ENCODE measurements at regions not wholly inside any gene's neighbourhood (a gene's known extent, or its start where the extent isn't known, plus 50 kb on each side); places are given as distances from the start of the nearest gene placed in this dataset.

DNA sequence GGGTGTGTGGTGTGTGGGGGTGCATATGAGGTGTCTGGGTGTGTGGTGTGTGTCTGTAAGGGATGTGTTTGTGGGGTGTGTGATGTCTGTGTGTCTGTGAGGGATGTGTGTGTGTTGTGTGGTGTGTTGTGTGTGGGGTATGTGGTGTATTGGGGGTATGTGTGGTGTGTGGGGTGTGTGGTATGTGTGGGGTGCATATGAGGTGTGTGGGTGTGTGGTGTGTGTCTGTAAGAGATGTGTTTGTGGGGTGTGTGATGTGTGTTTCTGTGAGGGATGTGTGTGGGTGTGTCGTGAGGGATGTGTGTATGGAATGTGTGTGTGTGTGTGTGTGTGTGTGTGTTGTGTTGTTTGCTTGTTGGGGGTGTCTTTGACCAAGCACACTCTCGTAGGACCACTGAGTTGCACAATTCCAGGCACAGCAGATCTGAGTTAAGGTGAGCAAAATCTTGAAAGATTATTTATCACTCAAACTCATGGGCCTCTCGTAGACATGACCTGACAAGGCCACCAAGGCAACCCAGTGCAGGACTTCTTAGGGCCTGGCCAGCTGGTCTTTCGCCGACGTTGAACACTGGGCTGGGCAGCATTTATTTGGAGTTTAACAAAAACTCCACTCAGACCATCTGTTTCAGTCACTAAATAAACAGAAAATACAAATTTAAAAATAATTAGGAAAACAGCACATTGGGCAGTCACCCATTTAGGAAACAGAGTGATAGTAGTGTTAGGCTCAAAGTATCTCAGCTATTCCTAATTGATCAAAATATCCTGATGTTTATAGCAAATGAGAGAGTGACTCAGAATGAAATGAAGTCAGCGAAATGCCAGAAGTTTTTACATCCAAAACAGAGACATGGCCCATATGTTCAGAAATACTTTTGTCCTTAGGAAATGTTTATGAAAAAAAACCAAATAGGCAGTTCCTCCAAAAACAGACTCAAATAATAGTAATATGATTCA lies 301.1 kb downstream of the FGF9 start:
- no peak for TF ChIP-seq CTCF (IDR thresholded peaks at IDR 0.05)
- TF ChIP-seq POLR2A (IDR thresholded peaks at IDR 0.05) = no peak

All from testis (tissue), 2 donors.